Ectodermal cell (in vitro differentiated cells): ENCODE measurements at regions not wholly inside any gene's neighbourhood (a gene's known extent, or its start where the extent isn't known, plus 50 kb on each side); places are given as distances from the start of the nearest gene placed in this dataset.
"Not testable (repeated sequence)": the region's sequence is repeated elsewhere in the genome, so short reads cannot be mapped to it uniquely, and the experiment has no call there.

Experiments
- H3K27ac ChIP-seq: 2 replicates; pipeline ENCODE4 v1.7.0; 2013; ENCODE audit warnings: mild to moderate bottlenecking, low read depth, low read length; ENCODE audit not compliant: insufficient read depth, poor library complexity, severe bottlenecking
- H3K27me3 ChIP-seq: 2 replicates; pipeline ENCODE4 v1.7.0; 2013; ENCODE audit warnings: mild to moderate bottlenecking, low read length; ENCODE audit not compliant: insufficient read depth, control insufficient read depth, poor library complexity, severe bottlenecking
- H3K36me3 ChIP-seq: one replicate; pipeline ENCODE4 v1.7.0; 2013; ENCODE audit warnings: low read length; ENCODE audit not compliant: control insufficient read depth, insufficient read depth
- H3K4me1 ChIP-seq: one replicate; pipeline ENCODE4 v1.7.0; 2013; ENCODE audit warnings: low read length; ENCODE audit not compliant: control insufficient read depth, insufficient read depth
- H3K4me3 ChIP-seq: 2 replicates; pipeline ENCODE4 v1.7.0; 2013; ENCODE audit warnings: low read depth, low read length, control low read depth; ENCODE audit not compliant: insufficient read depth
- H3K9me3 ChIP-seq: 2 replicates; pipeline ENCODE4 v1.7.0; 2013; ENCODE audit warnings: mild to moderate bottlenecking, low read length, moderate library complexity; ENCODE audit not compliant: control insufficient read depth
- WGBS, 2 experiments: methylation state at CpG; one replicate each; pipeline ENCODE4 v1.1.7; 2013; ENCODE audit warnings: missing lambda C conversion rate in 2 of 2; 5-methylcytosine and 5-hydroxymethylcytosine counted together

- WGBS, 2 experiments = 91 to 100% methylated on average over 1 of the region's 1 CpG
Measured at GRCh38 chr5:12703254-12703653, 799.0 kb upstream of the CTNND2 start.

GRCh38 chr5:12695651-12696050 lies 791.4 kb upstream of the CTNND2 start:
- Histone ChIP-seq H3K4me1 (no peaks in the 10 kb centered on the region), H3K9me3 (no peaks in the 10 kb centered on the region), H3K36me3 (no peaks in the 10 kb centered on the region), H3K27ac (no peak overlapping the region), H3K27me3 (no peaks in the 10 kb centered on the region), H3K4me3 (no peak overlapping the region)
- 100% methylated on average over 1 of the region's 1 CpG; no CpG with 5 or more reads in 1 of the 2 experiments for WGBS, 2 experiments

More at GRCh38 chr5:12703254-12703653, 799.0 kb upstream of the CTNND2 start:
- no peak overlapping the region for H3K4me3 ChIP-seq
- H3K36me3 ChIP-seq = no peaks in the 10 kb centered on the region
- no peaks in the 10 kb centered on the region for H3K4me1 ChIP-seq
- H3K9me3 ChIP-seq = no peaks in the 10 kb centered on the region
- H3K27me3 ChIP-seq = no peaks in the 10 kb centered on the region
- no peak overlapping the region for H3K27ac ChIP-seq

- no peak overlapping the region for H3K27ac ChIP-seq
- 84% methylated on average over 9 of the region's 9 CpGs for WGBS, 2 experiments
Measured at GRCh38 chr5:12691330-12691729, 787.1 kb upstream of the CTNND2 start.

GRCh38 chr5:12690361-12690760 lies 786.1 kb upstream of the CTNND2 start:
- WGBS, 2 experiments = 94 to 95% methylated on average over 1 to 2 of the region's 2 CpGs
- Histone ChIP-seq H3K27me3 (no peaks in the 10 kb centered on the region), H3K36me3 (no peaks in the 10 kb centered on the region), H3K4me3 (no peak overlapping the region), H3K9me3 (no peaks in the 10 kb centered on the region), H3K4me1 (no peaks in the 10 kb centered on the region), H3K27ac (no peak overlapping the region)

More at GRCh38 chr5:12691330-12691729, 787.1 kb upstream of the CTNND2 start:
- no peaks in the 10 kb centered on the region for H3K36me3 ChIP-seq
- H3K9me3 ChIP-seq = no peaks in the 10 kb centered on the region
- no peak overlapping the region for H3K4me3 ChIP-seq
- no peaks in the 10 kb centered on the region for H3K4me1 ChIP-seq
- no peaks in the 10 kb centered on the region for H3K27me3 ChIP-seq

GRCh38 chr5:12683249-12683648 lies 779.0 kb upstream of the CTNND2 start:
- H3K27ac ChIP-seq = no peak overlapping the region
- no peaks in the 10 kb centered on the region for H3K4me1 ChIP-seq
- no peak overlapping the region for H3K4me3 ChIP-seq
- H3K27me3 ChIP-seq = no peaks in the 10 kb centered on the region
- no peaks in the 10 kb centered on the region for H3K36me3 ChIP-seq
- 95 to 96% methylated on average over 3 of the region's 3 CpGs for WGBS, 2 experiments
- H3K9me3 ChIP-seq = no peaks in the 10 kb centered on the region

- Histone ChIP-seq H3K9me3 (no peaks in the 10 kb centered on the region), H3K4me1 (no peaks in the 10 kb centered on the region), H3K27ac (no peak overlapping the region), H3K27me3 (no peaks in the 10 kb centered on the region), H3K36me3 (no peaks in the 10 kb centered on the region), H3K4me3 (no peak overlapping the region)
Measured at GRCh38 chr5:12679731-12680130, 775.5 kb upstream of the CTNND2 start.

- Histone ChIP-seq H3K27ac (no peak overlapping the region), H3K4me3 (no peak overlapping the region), H3K4me1 (no peaks in the 10 kb centered on the region), H3K27me3 (no peaks in the 10 kb centered on the region), H3K9me3 (no peaks in the 10 kb centered on the region), H3K36me3 (no peaks in the 10 kb centered on the region)
- 91 to 96% methylated on average over 6 of the region's 6 CpGs for WGBS, 2 experiments
Measured at GRCh38 chr5:12675959-12676358, 771.7 kb upstream of the CTNND2 start.

GRCh38 chr5:12672141-12672540 lies 767.9 kb upstream of the CTNND2 start:
- 86 to 90% methylated on average over 3 of the region's 3 CpGs for WGBS, 2 experiments
- no peaks in the 10 kb centered on the region for H3K9me3 ChIP-seq
- H3K4me1 ChIP-seq = no peaks in the 10 kb centered on the region
- H3K4me3 ChIP-seq = no peak overlapping the region
- H3K36me3 ChIP-seq = no peaks in the 10 kb centered on the region
- H3K27ac ChIP-seq = no peak overlapping the region
- peaks cover 7% of the 10 kb centered on the region for H3K27me3 ChIP-seq

- Histone ChIP-seq H3K27ac (no peak overlapping the region), H3K36me3 (no peaks in the 10 kb centered on the region), H3K4me3 (no peak overlapping the region), H3K9me3 (no peaks in the 10 kb centered on the region), H3K4me1 (no peaks in the 10 kb centered on the region), H3K27me3 (peaks cover 13% of the 10 kb centered on the region)
- 71 to 85% methylated on average over 2 of the region's 2 CpGs for WGBS, 2 experiments
Measured at GRCh38 chr5:12669326-12669725, 765.1 kb upstream of the CTNND2 start.

- H3K27ac ChIP-seq = no peak overlapping the region
- peaks cover 13% of the 10 kb centered on the region for H3K27me3 ChIP-seq
- 56 to 77% methylated on average over 3 to 4 of the region's 4 CpGs for WGBS, 2 experiments
Measured at GRCh38 chr5:12668564-12668963, 764.3 kb upstream of the CTNND2 start.

GRCh38 chr5:12667818-12668217 lies 763.6 kb upstream of the CTNND2 start:
- H3K4me1 ChIP-seq, H3K27ac ChIP-seq, H3K4me3 ChIP-seq, H3K9me3 ChIP-seq, H3K36me3 ChIP-seq: not testable (repeated sequence)
- H3K27me3 ChIP-seq = peaks cover 13% of the 10 kb centered on the region
- WGBS, 2 experiments = 40 to 45% methylated on average over 11 to 12 of the region's 12 CpGs

More at GRCh38 chr5:12668564-12668963, 764.3 kb upstream of the CTNND2 start:
- Histone ChIP-seq H3K4me1 (no peaks in the 10 kb centered on the region), H3K9me3 (no peaks in the 10 kb centered on the region), H3K4me3 (no peak overlapping the region), H3K36me3 (no peaks in the 10 kb centered on the region)
